Fibroblast of lung (primary cell): ENCODE measurements at regions not wholly inside any gene's neighbourhood (a gene's known extent, or its start where the extent isn't known, plus 50 kb on each side); places are given as distances from the start of the nearest gene placed in this dataset.

ENCODE experiments used
- DNase-seq, 2 donors: peaks; one replicate each; pipeline versions ENCODE4 v3.0.0 to v3.0.0-alpha.2; 2010; ENCODE audit warnings: low read depth in 2 of 2
- H2AFZ ChIP-seq: 2 replicates; pipeline ENCODE4 v1.5.1; 2012; ENCODE audit warnings: low read length, control low read depth, inconsistent platforms
- H3K27ac ChIP-seq: 2 replicates; pipeline ENCODE4 v1.5.1; 2011; ENCODE audit warnings: low read length, control low read depth; ENCODE audit not compliant: insufficient read depth
- H3K27me3 ChIP-seq: 2 replicates; pipeline ENCODE4 v1.5.1; 2011; ENCODE audit warnings: mild to moderate bottlenecking, low read length; ENCODE audit not compliant: control insufficient read depth, insufficient read depth
- H3K36me3 ChIP-seq: 2 replicates; pipeline ENCODE4 v1.5.1; 2011; ENCODE audit warnings: low read length; ENCODE audit not compliant: control insufficient read depth, insufficient read depth
- H3K4me1 ChIP-seq: 2 replicates; pipeline ENCODE4 v1.5.1; 2011; ENCODE audit warnings: low read length; ENCODE audit not compliant: control insufficient read depth, insufficient read depth; ENCODE audit errors: extremely low read depth
- H3K4me2 ChIP-seq: 2 replicates; pipeline ENCODE4 v1.5.1; 2011; ENCODE audit warnings: low read length, control low read depth; ENCODE audit not compliant: insufficient read depth; ENCODE audit errors: extremely low read depth
- H3K4me3 ChIP-seq, 4 experiments: fragments of 200-600 bp in 1 of 4; sonication (generic) in 1 of 4; replicated peaks in 1 of 4; 2 replicates each; pipeline ENCODE4 v1.5.1; 2011 to 2016; ENCODE audit warnings: low read length in 4 of 4, low read depth in 3 of 4, mild to moderate bottlenecking in 3 of 4, control low read depth in 2 of 4, inconsistent platforms in 1 of 4, mixed read lengths in 1 of 4; ENCODE audit not compliant: insufficient read depth in 1 of 4; ENCODE audit errors: control extremely low read depth in 1 of 4
- H3K79me2 ChIP-seq: 2 replicates; pipeline ENCODE4 v1.5.1; 2012; ENCODE audit warnings: mild to moderate bottlenecking, low read length, inconsistent platforms; ENCODE audit not compliant: control insufficient read depth, insufficient read depth
- H3K9ac ChIP-seq: 2 replicates; pipeline ENCODE4 v1.5.1; 2011; ENCODE audit warnings: mild to moderate bottlenecking, low read length, control low read depth; ENCODE audit not compliant: insufficient read depth
- H3K9me3 ChIP-seq: 2 replicates; pipeline ENCODE4 v1.5.1; 2012; ENCODE audit warnings: low read depth, low read length; ENCODE audit not compliant: control insufficient read depth, insufficient read depth
- H4K20me1 ChIP-seq: 2 replicates; pipeline ENCODE4 v1.5.1; 2011; ENCODE audit warnings: low read length; ENCODE audit not compliant: control insufficient read depth, insufficient read depth; ENCODE audit errors: extremely low read depth
- CTCF ChIP-seq, 2 donors: IDR thresholded peaks in 1 of 2; conservative IDR thresholded peaks in 1 of 2; 1 replicate in 1 of 2; 2 replicates in 1 of 2; pipeline ENCODE4 v1.5.1; 2011 to 2012; ENCODE audit warnings: low read length in 2 of 2, control low read depth in 1 of 2, inconsistent platforms in 1 of 2, low read depth in 1 of 2, mild to moderate bottlenecking in 1 of 2
- EZH2 ChIP-seq: IDR thresholded peaks from 2 replicates; pipeline ENCODE4 v1.5.1; 2012; ENCODE audit warnings: low read length, control low read depth, mild to moderate bottlenecking; ENCODE audit errors: missing control alignments

GRCh38 chr18:67215686-67216085, 300.8 kb downstream of the DSEL start:
- H3K9ac ChIP-seq = no peak overlapping the region
- H4K20me1 ChIP-seq = no peaks in the 10 kb centered on the region
- no peak overlapping the region for H3K4me2 ChIP-seq
- no peak overlapping the region for H3K4me3 ChIP-seq
- no peaks in the 10 kb centered on the region for H3K4me1 ChIP-seq
- H3K36me3 ChIP-seq = no peaks in the 10 kb centered on the region
- TF ChIP-seq EZH2 (no peak), CTCF (conservative IDR thresholded peaks at IDR 0.05 in 1 of 2, IDR thresholded peaks at IDR 0.05 in 1 of 2; ENCODE audit: low read depth in 1 of 2, low read length in 2 of 2) (no peak)
- no peak overlapping the region for H3K27ac ChIP-seq
- H3K9me3 ChIP-seq = no peaks in the 10 kb centered on the region
- no peak for DNase-seq
- no peaks in the 10 kb centered on the region for H3K27me3 ChIP-seq
- no peak overlapping the region for H2AFZ ChIP-seq
- no peaks in the 10 kb centered on the region for H3K79me2 ChIP-seq

DNA sequence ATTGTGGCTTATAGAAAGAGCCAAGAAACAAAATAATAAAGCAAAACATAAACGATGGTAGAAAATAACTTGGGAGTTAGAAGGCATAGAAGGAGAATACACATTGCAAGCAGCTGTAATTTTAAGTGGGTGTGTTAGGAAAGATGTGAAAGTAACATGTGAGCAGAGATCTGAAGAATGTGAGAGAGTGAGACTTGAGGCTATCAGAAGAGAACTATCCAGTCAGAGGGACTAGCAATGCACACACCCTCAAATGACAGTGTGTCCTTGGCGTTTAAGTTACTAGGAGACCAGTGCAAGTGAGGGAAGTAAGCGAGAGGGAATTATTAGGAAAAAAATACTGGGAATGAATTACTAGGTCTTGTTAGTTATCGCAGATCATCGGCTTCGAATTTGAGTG, 304.9 kb downstream of the DSEL start:
- Histone ChIP-seq H3K9ac (no peak overlapping the region), H3K9me3 (no peaks in the 10 kb centered on the region), H4K20me1 (no peaks in the 10 kb centered on the region), H3K4me1 (no peaks in the 10 kb centered on the region), H3K4me2 (no peak overlapping the region), H3K79me2 (no peaks in the 10 kb centered on the region), H3K36me3 (no peaks in the 10 kb centered on the region), H3K4me3 (no peak overlapping the region), H3K27ac (no peak overlapping the region), H2AFZ (peak overlapping the region; percentile 21), H3K27me3 (no peaks in the 10 kb centered on the region)
- no peak for TF ChIP-seq EZH2
- no peak for TF ChIP-seq CTCF (conservative IDR thresholded peaks at IDR 0.05 in 1 of 2, IDR thresholded peaks at IDR 0.05 in 1 of 2; ENCODE audit: low read depth in 1 of 2, low read length in 2 of 2)
- DNase-seq = peak in 1 of 2 donors; percentile 8

- Histone ChIP-seq H3K27ac (no peak overlapping the region), H3K4me1 (no peaks in the 10 kb centered on the region), H3K79me2 (no peaks in the 10 kb centered on the region), H4K20me1 (no peaks in the 10 kb centered on the region), H3K4me2 (no peak overlapping the region), H3K4me3 (no peak overlapping the region), H3K27me3 (no peaks in the 10 kb centered on the region), H2AFZ (no peak overlapping the region), H3K36me3 (no peaks in the 10 kb centered on the region), H3K9ac (no peak overlapping the region), H3K9me3 (no peaks in the 10 kb centered on the region)
- TF ChIP-seq CTCF (conservative IDR thresholded peaks at IDR 0.05 in 1 of 2, IDR thresholded peaks at IDR 0.05 in 1 of 2; ENCODE audit: low read depth in 1 of 2, low read length in 2 of 2) = no peak
- no peak for TF ChIP-seq EZH2
- DNase-seq = no peak
Measured at GRCh38 chr18:67200665-67201064, 315.9 kb downstream of the DSEL start.
